ENCODE measurements at regions not wholly inside any gene's neighbourhood (a gene's known extent, or its start where the extent isn't known, plus 50 kb on each side); places are given as distances from the start of the nearest gene placed in this dataset.

- CTCF ChIA-PET (ENCODE audit: partially characterized antibody) = interaction anchor here (0.6 kb wide), 2 partner anchors 642 to 653 kb away, joined by 3 to 5 read pairs; no protein-coding TSS in a partner anchor
- H3K14ac ChIP-seq (ENCODE audit: insufficient read length) = no peak overlapping the region
- H3K4me3 ChIP-seq (ENCODE audit: extremely low read depth in 1 of 4, insufficient read depth in 2 of 4, low read depth in 3 of 4, low read length in 4 of 4) = no peak overlapping the region
- TF ChIP-seq RBBP5 (IDR thresholded peaks at IDR 0.05; ENCODE audit: borderline replicate concordance, low read depth, low read length) (no peak), KDM5A (IDR thresholded peaks at IDR 0.05; ENCODE audit: low read length) (no peak), JUN (IDR thresholded peaks at IDR 0.05; ENCODE audit: low read depth, low read length) (no peak), CTCF (IDR thresholded peaks at IDR 0.05; ENCODE audit: control extremely low read depth in 1 of 3, insufficient read depth in 1 of 3, low read depth in 1 of 3, low read length in 3 of 3) (no peak), RNF2 (IDR thresholded peaks at IDR 0.05; ENCODE audit: borderline replicate concordance, low read depth, low read length, missing control alignments, poor library complexity, severe bottlenecking) (no peak), MAFK (IDR thresholded peaks at IDR 0.05; ENCODE audit: low read depth, low read length) (no peak), EZH2 (IDR thresholded peaks at IDR 0.05; ENCODE audit: low read depth, low read length, severe bottlenecking) (no peak), USF2 (IDR thresholded peaks at IDR 0.05; ENCODE audit: low read length) (no peak), TAF1 (IDR thresholded peaks at IDR 0.05; ENCODE audit: low read depth, low read length) (no peak), CEBPB (IDR thresholded peaks at IDR 0.05; ENCODE audit: low read depth, low read length) (no peak), NRF1 (IDR thresholded peaks at IDR 0.05; ENCODE audit: low read depth, low read length) (no peak)
Measured at GRCh38 chr6:145235207-145235606, 500.1 kb downstream of the EPM2A start.

More at GRCh38 chr6:145235207-145235606, 500.1 kb downstream of the EPM2A start:
- peaks cover 0 to 4% of the 10 kb centered on the region in 2 experiments; a peak in 1 of 4 replicates for H3K9me3 ChIP-seq (ENCODE audit: insufficient read depth in 2 of 2, low read depth in 1 of 2, low read length in 1 of 2)
- no peak overlapping the region for H4K8ac ChIP-seq (ENCODE audit: extremely low read depth, insufficient read depth, low read length)
- H3K79me2 ChIP-seq (ENCODE audit: control insufficient read depth in 1 of 2, insufficient read depth in 2 of 2, low read length in 2 of 2) = no peaks in the 10 kb centered on the region
- H3K56ac ChIP-seq (replicated peaks; ENCODE audit: insufficient read length, low read depth, low read length) = no peak overlapping the region
- no peaks in the 10 kb centered on the region for H3K4me1 ChIP-seq (replicated peaks in 1 of 4; ENCODE audit: control insufficient read depth in 3 of 4, insufficient read depth in 4 of 4, low read length in 3 of 4)
- WGBS, 2 experiments (ENCODE audit: extremely low coverage in 1 of 2, insufficient coverage in 1 of 2, insufficient read length in 1 of 2, insufficient replicate concordance in 2 of 2, low coverage in 1 of 2, low lambda C conversion rate in 2 of 2, missing lambda C conversion rate in 1 of 2) = 100% methylated on average over 1 of the region's 1 CpG; no CpG with 5 or more reads in 1 of the 2 experiments
- H2BK120ac ChIP-seq (replicated peaks; ENCODE audit: low read depth, low read length) = no peak overlapping the region
- no peaks in the 10 kb centered on the region for H3K27me3 ChIP-seq (replicated peaks in 1 of 4; ENCODE audit: control insufficient read depth in 3 of 4, extremely low read depth in 1 of 4, insufficient read depth in 3 of 4, low read length in 3 of 4)
- no peak overlapping the region for H3K18ac ChIP-seq (ENCODE audit: extremely low read depth, low read length)
- H2BK5ac ChIP-seq (ENCODE audit: low read depth, low read length) = no peak overlapping the region
- FAIRE-seq (no peak), DNase-seq (ENCODE audit: low read depth in 1 of 2, low spot score in 2 of 2) (no peak)
- H2BK12ac ChIP-seq (ENCODE audit: low read depth, low read length) = no peak overlapping the region
- H3K4me2 ChIP-seq (ENCODE audit: insufficient read depth in 1 of 2, low read depth in 2 of 2, low read length in 2 of 2) = no peak overlapping the region
- no peaks in the 10 kb centered on the region; the same call in 1 of the 2 replicates for H3K23me2 ChIP-seq (ENCODE audit: low read depth, low read length)
- H3K9ac ChIP-seq (replicated peaks in 1 of 4; ENCODE audit: extremely low read depth in 1 of 4, low read depth in 3 of 4, low read length in 3 of 4) = no peak overlapping the region
- H2AFZ ChIP-seq (ENCODE audit: low read length) = no peak overlapping the region
- no peaks in the 10 kb centered on the region for H3K79me1 ChIP-seq (ENCODE audit: low read depth, low read length)
- no peaks in the 10 kb centered on the region for H4K20me1 ChIP-seq (replicated peaks in 1 of 2; ENCODE audit: control insufficient read depth in 1 of 2, insufficient read depth in 2 of 2, low read length in 2 of 2)
- H2AK5ac ChIP-seq (ENCODE audit: low read depth, low read length) = no peak overlapping the region
- no peak overlapping the region for H3K23ac ChIP-seq (ENCODE audit: insufficient read length)
- no peaks in the 10 kb centered on the region for H3K36me3 ChIP-seq (ENCODE audit: control insufficient read depth in 2 of 4, insufficient read depth in 4 of 4, low read length in 3 of 4)
- H4K91ac ChIP-seq (replicated peaks; ENCODE audit: insufficient read length, low read length) = no peak overlapping the region
- H2BK20ac ChIP-seq (ENCODE audit: low read length) = no peak overlapping the region
- no peak overlapping the region for H3K27ac ChIP-seq (ENCODE audit: low read depth, low read length)
- POLR2A ChIA-PET (ENCODE audit: partially characterized antibody) = no interaction called here
- no peak overlapping the region for H4K5ac ChIP-seq (ENCODE audit: insufficient read length, low read depth, low read length)
- H2BK15ac ChIP-seq (ENCODE audit: low read length) = no peak overlapping the region
- H3K4ac ChIP-seq (replicated peaks; ENCODE audit: insufficient read length, low read depth, low read length) = no peak overlapping the region

Data from H1 (cell line).